GM23338 (cell line): ENCODE measurements at regions not wholly inside any gene's neighbourhood (a gene's known extent, or its start where the extent isn't known, plus 50 kb on each side); places are given as distances from the start of the nearest gene placed in this dataset.

Source experiments
- ATAC-seq: fragments of 200-7000 bp; cut with Tn5 transposase; 3 replicates; pipeline ENCODE4 v1.9.1; 2020
- DNase-seq: peaks from one replicate; pipeline ENCODE4 v3.0.0-alpha.2; 2015; ENCODE audit warnings: low spot score
- H2AFZ ChIP-seq: fragments of 200-600 bp; sonication (generic); 2 replicates; pipeline ENCODE4 v1.8.0; 2016; ENCODE audit warnings: antibody characterized with exemption, mild to moderate bottlenecking, moderate library complexity
- H3F3A ChIP-seq: fragments of 200-600 bp; sonication (generic); replicated peaks from 2 replicates; pipeline ENCODE4 v1.8.0; 2017; ENCODE audit warnings: antibody characterized with exemption, mixed run types, low read depth
- H3K27ac ChIP-seq: fragments of 200-600 bp; sonication (generic); 2 replicates; pipeline ENCODE4 v1.6.1; 2016; ENCODE audit warnings: low read depth
- H3K27me3 ChIP-seq: fragments of 200-600 bp; sonication (generic); 2 replicates; pipeline ENCODE4 v1.8.0; 2016; ENCODE audit warnings: mild to moderate bottlenecking, mixed run types, moderate library complexity; ENCODE audit not compliant: insufficient read depth
- H3K36me3 ChIP-seq: fragments of 200-600 bp; sonication (generic); 2 replicates; pipeline ENCODE4 v1.8.0; 2016; ENCODE audit warnings: mild to moderate bottlenecking; ENCODE audit not compliant: insufficient read depth
- H3K4me1 ChIP-seq: fragments of 200-600 bp; sonication (generic); 2 replicates; pipeline ENCODE4 v1.8.0; 2016; ENCODE audit warnings: mild to moderate bottlenecking, moderate library complexity; ENCODE audit not compliant: insufficient read depth
- H3K4me2 ChIP-seq: fragments of 200-600 bp; sonication (generic); 2 replicates; pipeline ENCODE4 v1.7.1; 2017; ENCODE audit warnings: mixed run types
- H3K4me3 ChIP-seq: fragments of 200-600 bp; sonication (generic); 2 replicates; pipeline ENCODE4 v1.6.1; 2016; ENCODE audit warnings: mixed run types
- H3K79me2 ChIP-seq: fragments of 200-600 bp; sonication (generic); replicated peaks from 2 replicates; pipeline ENCODE4 v1.8.0; 2017; ENCODE audit warnings: mild to moderate bottlenecking; ENCODE audit not compliant: insufficient read depth
- H3K9me2 ChIP-seq: fragments of 200-600 bp; sonication (generic); 2 replicates; pipeline ENCODE4 v1.8.0; 2017; ENCODE audit not compliant: insufficient read depth
- H4K20me1 ChIP-seq: fragments of 200-600 bp; sonication (generic); replicated peaks from 2 replicates; pipeline ENCODE4 v1.8.0; 2017; ENCODE audit warnings: mild to moderate bottlenecking; ENCODE audit not compliant: insufficient read depth
- H3K27ac Mint-ChIP-seq: 2 replicates; pipeline ENCODE4 v1.8.0; 2020; ENCODE audit warnings: inconsistent platforms, mild to moderate bottlenecking, moderate library complexity, mixed read lengths
- H3K27me3 Mint-ChIP-seq: 3 replicates; pipeline ENCODE4 v1.8.0; 2022; ENCODE audit warnings: low read depth, mild to moderate bottlenecking, moderate library complexity, mixed read lengths, inconsistent platforms; ENCODE audit not compliant: insufficient read depth, poor library complexity
- H3K36me3 Mint-ChIP-seq: 3 replicates; pipeline ENCODE4 v1.8.0; 2021; ENCODE audit warnings: low read depth, mild to moderate bottlenecking, inconsistent platforms, moderate library complexity, mixed read lengths
- H3K4me1 Mint-ChIP-seq: 3 replicates; pipeline ENCODE4 v1.8.0; 2020; ENCODE audit warnings: mild to moderate bottlenecking, inconsistent platforms, mixed read lengths
- H3K4me3 Mint-ChIP-seq: 3 replicates; pipeline ENCODE4 v1.8.0; 2021; ENCODE audit warnings: moderate library complexity, mild to moderate bottlenecking, inconsistent platforms, mixed read lengths
- H3K9me3 Mint-ChIP-seq: 3 replicates; pipeline ENCODE4 v1.8.0; 2020; ENCODE audit warnings: moderate library complexity, mild to moderate bottlenecking, inconsistent platforms, mixed read lengths
- CREB1 ChIP-seq: fragments of 250-450 bp; sonication (Bioruptor Pico); IDR thresholded peaks from 2 replicates; pipeline ENCODE4 v1.5.0; 2020; ENCODE audit warnings: low read depth, mild to moderate bottlenecking, moderate library complexity
- ETS1 ChIP-seq: IDR thresholded peaks from 2 replicates; pipeline ENCODE4 v1.6.1; 2016; ENCODE audit warnings: antibody characterized with exemption
- JUNB ChIP-seq: IDR thresholded peaks from one replicate; pipeline ENCODE4 v1.6.1; 2016; ENCODE audit warnings: antibody characterized with exemption; ENCODE audit not compliant: unreplicated experiment
- POLR2AphosphoS5 ChIP-seq: IDR thresholded peaks from 2 replicates; pipeline ENCODE4 v1.6.1; 2016; ENCODE audit warnings: antibody characterized with exemption, low read depth
- STAT1 ChIP-seq: IDR thresholded peaks from one replicate; pipeline ENCODE4 v1.6.1; 2016; ENCODE audit warnings: antibody characterized with exemption; ENCODE audit not compliant: unreplicated experiment
- TF ChIP-seq, protein P1 (sequence below), 2 experiments: fragments of 200-600 bp in 1 of 2; sonication (generic) in 1 of 2; conservative IDR thresholded peaks; 2 replicates each; pipeline versions ENCODE4 v1.5.1 to v1.6.1; 2016 to 2017; ENCODE audit warnings: antibody characterized with exemption in 2 of 2, low read depth in 2 of 2, mild to moderate bottlenecking in 2 of 2, moderate library complexity in 1 of 2

GRCh38 chr18:42288129-42288528, 333.1 kb downstream of the PIK3C3 start:
- Histone ChIP-seq H3K36me3 (no peaks in the 10 kb centered on the region), H3F3A (no peaks in the 10 kb centered on the region), H3K27ac (no peak overlapping the region), H3K4me2 (no peak overlapping the region), H2AFZ (no peak overlapping the region), H3K27me3 (no peaks in the 10 kb centered on the region), H3K79me2 (no peaks in the 10 kb centered on the region), H3K9me2 (0 out of 2 replicates have a peak, but pooled peaks cover 5% of the 10 kb centered on the region), H4K20me1 (no peaks in the 10 kb centered on the region), H3K4me3 (no peak overlapping the region), H3K4me1 (no peaks in the 10 kb centered on the region)
- Mint-ChIP-seq H3K4me3 (no peak overlapping the region), H3K36me3 (no peaks in the 10 kb centered on the region), H3K9me3 (no peaks in the 10 kb centered on the region), H3K27ac (no peak overlapping the region), H3K4me1 (no peaks in the 10 kb centered on the region), H3K27me3 (no peaks in the 10 kb centered on the region)
- no peak for ATAC-seq
- no peak for DNase-seq
- TF ChIP-seq CREB1, result no peak

GRCh38 chr18:42289526-42289925, 334.5 kb downstream of the PIK3C3 start:
- no peaks in the 10 kb centered on the region for H3K36me3 ChIP-seq
- Mint-ChIP-seq H3K27ac (no peak overlapping the region), H3K36me3 (no peaks in the 10 kb centered on the region), H3K9me3 (no peaks in the 10 kb centered on the region; the same call in 2 of the 3 replicates), H3K4me1 (no peaks in the 10 kb centered on the region), H3K4me3 (no peak overlapping the region), H3K27me3 (no peaks in the 10 kb centered on the region)
- H3F3A ChIP-seq, result no peaks in the 10 kb centered on the region
- peak; percentile 20 for DNase-seq
- H3K4me1 ChIP-seq, result no peaks in the 10 kb centered on the region
- TF ChIP-seq JUNB (no peak), CREB1 (no peak), STAT1 (no peak), POLR2AphosphoS5 (no peak), ETS1 (no peak)
- TF ChIP-seq, protein P1, sequence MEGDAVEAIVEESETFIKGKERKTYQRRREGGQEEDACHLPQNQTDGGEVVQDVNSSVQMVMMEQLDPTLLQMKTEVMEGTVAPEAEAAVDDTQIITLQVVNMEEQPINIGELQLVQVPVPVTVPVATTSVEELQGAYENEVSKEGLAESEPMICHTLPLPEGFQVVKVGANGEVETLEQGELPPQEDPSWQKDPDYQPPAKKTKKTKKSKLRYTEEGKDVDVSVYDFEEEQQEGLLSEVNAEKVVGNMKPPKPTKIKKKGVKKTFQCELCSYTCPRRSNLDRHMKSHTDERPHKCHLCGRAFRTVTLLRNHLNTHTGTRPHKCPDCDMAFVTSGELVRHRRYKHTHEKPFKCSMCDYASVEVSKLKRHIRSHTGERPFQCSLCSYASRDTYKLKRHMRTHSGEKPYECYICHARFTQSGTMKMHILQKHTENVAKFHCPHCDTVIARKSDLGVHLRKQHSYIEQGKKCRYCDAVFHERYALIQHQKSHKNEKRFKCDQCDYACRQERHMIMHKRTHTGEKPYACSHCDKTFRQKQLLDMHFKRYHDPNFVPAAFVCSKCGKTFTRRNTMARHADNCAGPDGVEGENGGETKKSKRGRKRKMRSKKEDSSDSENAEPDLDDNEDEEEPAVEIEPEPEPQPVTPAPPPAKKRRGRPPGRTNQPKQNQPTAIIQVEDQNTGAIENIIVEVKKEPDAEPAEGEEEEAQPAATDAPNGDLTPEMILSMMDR (conservative IDR thresholded peaks at IDR 0.05; ENCODE audit: low read depth in 2 of 2), result peak; percentile 16 to 51; a peak in 3 of 4 replicates
- no peak overlapping the region for H3K4me3 ChIP-seq
- H4K20me1 ChIP-seq, result no peaks in the 10 kb centered on the region
- no peak for ATAC-seq
- 0 out of 2 replicates have a peak, but pooled peaks cover 5% of the 10 kb centered on the region for H3K9me2 ChIP-seq
- no peak overlapping the region for H3K27ac ChIP-seq
- no peak overlapping the region for H3K4me2 ChIP-seq
- 0 out of 2 replicates have a peak overlapping the region, but pooled peaks have one; percentile 12 for H2AFZ ChIP-seq
- no peaks in the 10 kb centered on the region for H3K79me2 ChIP-seq
- no peaks in the 10 kb centered on the region for H3K27me3 ChIP-seq
